CD4-positive, alpha-beta T cell (primary cell): ENCODE measurements at regions not wholly inside any gene's neighbourhood (a gene's known extent, or its start where the extent isn't known, plus 50 kb on each side); places are given as distances from the start of the nearest gene placed in this dataset.

Source experiments
- ATAC-seq: fragments of 200-7000 bp; cut with Tn5 transposase; one replicate; pipeline ENCODE4 v1.10.0; 2022; ENCODE audit warnings: mild to moderate bottlenecking; ENCODE audit not compliant: poor library complexity
- CTCF ChIA-PET: fragments of 350-600 bp; sonication (Branson Sonifier 250); formaldehyde crosslinking; loops from one replicate; lab custom pipeline; 2021; ENCODE audit warnings: antibody characterized with exemption, inconsistent platforms; lab: Charles Lee
- POLR2A ChIA-PET: fragments of 350-600 bp; sonication (Branson Sonifier 250); formaldehyde crosslinking; loops from one replicate; lab custom pipeline; 2021; ENCODE audit warnings: antibody characterized with exemption, inconsistent platforms; lab: Charles Lee
- DNase-seq, 14 experiments: peaks; one replicate each; pipeline ENCODE4 v3.0.0-alpha.2; 2013 to 2020; ENCODE audit warnings: mixed read lengths in 2 of 14
- H3K27ac ChIP-seq, 2 donors: one replicate each; pipeline versions ENCODE4 v1.5.1 to v1.7.0; 2013; ENCODE audit warnings: low read length in 2 of 2, low read depth in 1 of 2, mild to moderate bottlenecking in 1 of 2
- H3K27me3 ChIP-seq, 2 experiments: 1 replicate in 1 of 2; 2 replicates in 1 of 2; pipeline versions ENCODE4 v1.6.1 to v1.7.0; 2013; ENCODE audit warnings: low read length in 2 of 2, control low read depth in 1 of 2, mild to moderate bottlenecking in 1 of 2, moderate library complexity in 1 of 2; ENCODE audit not compliant: insufficient read depth in 2 of 2, control insufficient read depth in 1 of 2
- H3K36me3 ChIP-seq: one replicate; pipeline ENCODE4 v1.6.1; 2013; ENCODE audit warnings: low read length, control low read depth; ENCODE audit not compliant: insufficient read depth
- H3K4me1 ChIP-seq: one replicate; pipeline ENCODE4 v1.6.1; 2013; ENCODE audit warnings: low read length, control low read depth; ENCODE audit not compliant: insufficient read depth
- H3K4me3 ChIP-seq: one replicate; pipeline ENCODE4 v1.5.1; 2013; ENCODE audit warnings: mild to moderate bottlenecking, low read length, moderate library complexity
- H3K9me3 ChIP-seq, 2 experiments: 1 replicate in 1 of 2; 2 replicates in 1 of 2; pipeline versions ENCODE4 v1.6.1 to v1.7.0; 2013; ENCODE audit warnings: low read length in 2 of 2, mild to moderate bottlenecking in 2 of 2, control low read depth in 1 of 2, moderate library complexity in 1 of 2; ENCODE audit not compliant: control insufficient read depth in 1 of 2, insufficient read depth in 1 of 2
- H3K27ac Mint-ChIP-seq: one replicate; pipeline ENCODE4 v1.8.0; 2020; ENCODE audit warnings: mixed read lengths
- H3K27me3 Mint-ChIP-seq: one replicate; pipeline ENCODE4 v1.8.0; 2021; ENCODE audit warnings: mixed read lengths
- H3K36me3 Mint-ChIP-seq: one replicate; pipeline ENCODE4 v1.8.0; 2021; ENCODE audit warnings: low read depth, mixed read lengths
- H3K4me1 Mint-ChIP-seq: one replicate; pipeline ENCODE4 v1.8.0; 2021; ENCODE audit warnings: low read depth, mixed read lengths
- H3K4me3 Mint-ChIP-seq: one replicate; pipeline ENCODE4 v1.8.0; 2020; ENCODE audit warnings: mild to moderate bottlenecking, mixed read lengths
- H3K9me3 Mint-ChIP-seq: one replicate; pipeline ENCODE4 v1.8.0; 2020; ENCODE audit warnings: mixed read lengths
- intact Hi-C, 2 experiments: fragments of 100-400 bp; cut with DNase I in 1 of 2; cut with micrococcal nuclease in 1 of 2; formaldehyde crosslinking; loops; one replicate each; pipeline versions ENCODE4 v1.15.1 to v1.9.0; 2023 to 2025; cut with DNase I, micrococcal nuclease
- TF ChIP-seq, protein P1 (sequence below): fragments of 200-600 bp; IDR thresholded peaks from one replicate; pipeline ENCODE4 v1.8.0; 2022; ENCODE audit warnings: antibody characterized with exemption, mild to moderate bottlenecking

DNA sequence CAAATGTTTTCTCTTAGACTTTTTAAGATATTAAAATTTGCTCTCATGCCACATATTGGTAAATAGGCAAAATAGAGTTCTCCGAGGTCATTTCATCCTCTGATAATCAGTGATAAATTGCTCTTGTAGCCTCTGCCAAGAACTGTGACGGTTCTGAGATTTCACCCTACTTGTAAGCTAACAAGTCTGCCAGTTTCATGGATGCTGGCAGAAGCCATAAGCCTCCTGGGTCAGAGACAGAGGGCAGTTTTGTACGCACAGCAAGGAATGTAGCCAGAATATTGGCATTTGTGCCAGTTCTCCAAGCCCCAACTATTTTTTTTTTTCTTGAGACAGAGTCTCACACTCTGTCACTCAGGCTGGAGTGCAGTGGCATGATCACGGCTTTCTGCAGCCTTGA lies 945.0 kb upstream of the WWC1 start:
- Mint-ChIP-seq H3K4me1 (no peaks in the 10 kb centered on the region), H3K4me3 (no peak overlapping the region), H3K36me3 (no peaks in the 10 kb centered on the region), H3K27ac (no peak overlapping the region), H3K9me3 (no peaks in the 10 kb centered on the region), H3K27me3 (no peaks in the 10 kb centered on the region)
- intact Hi-C loops = no loop called here
- H3K36me3 ChIP-seq = no peaks in the 10 kb centered on the region
- ATAC-seq (no peak), DNase-seq (no peak)
- no peaks in the 10 kb centered on the region for H3K27me3 ChIP-seq
- H3K4me3 ChIP-seq = no peak overlapping the region
- peaks cover 0 to 3% of the 10 kb centered on the region in 2 experiments for H3K9me3 ChIP-seq
- TF ChIP-seq, protein P1, sequence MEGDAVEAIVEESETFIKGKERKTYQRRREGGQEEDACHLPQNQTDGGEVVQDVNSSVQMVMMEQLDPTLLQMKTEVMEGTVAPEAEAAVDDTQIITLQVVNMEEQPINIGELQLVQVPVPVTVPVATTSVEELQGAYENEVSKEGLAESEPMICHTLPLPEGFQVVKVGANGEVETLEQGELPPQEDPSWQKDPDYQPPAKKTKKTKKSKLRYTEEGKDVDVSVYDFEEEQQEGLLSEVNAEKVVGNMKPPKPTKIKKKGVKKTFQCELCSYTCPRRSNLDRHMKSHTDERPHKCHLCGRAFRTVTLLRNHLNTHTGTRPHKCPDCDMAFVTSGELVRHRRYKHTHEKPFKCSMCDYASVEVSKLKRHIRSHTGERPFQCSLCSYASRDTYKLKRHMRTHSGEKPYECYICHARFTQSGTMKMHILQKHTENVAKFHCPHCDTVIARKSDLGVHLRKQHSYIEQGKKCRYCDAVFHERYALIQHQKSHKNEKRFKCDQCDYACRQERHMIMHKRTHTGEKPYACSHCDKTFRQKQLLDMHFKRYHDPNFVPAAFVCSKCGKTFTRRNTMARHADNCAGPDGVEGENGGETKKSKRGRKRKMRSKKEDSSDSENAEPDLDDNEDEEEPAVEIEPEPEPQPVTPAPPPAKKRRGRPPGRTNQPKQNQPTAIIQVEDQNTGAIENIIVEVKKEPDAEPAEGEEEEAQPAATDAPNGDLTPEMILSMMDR = no peak
- POLR2A ChIA-PET = no interaction called here
- CTCF ChIA-PET = no interaction called here
- no peaks in the 10 kb centered on the region for H3K4me1 ChIP-seq
- H3K27ac ChIP-seq = no peak overlapping the region

DNA sequence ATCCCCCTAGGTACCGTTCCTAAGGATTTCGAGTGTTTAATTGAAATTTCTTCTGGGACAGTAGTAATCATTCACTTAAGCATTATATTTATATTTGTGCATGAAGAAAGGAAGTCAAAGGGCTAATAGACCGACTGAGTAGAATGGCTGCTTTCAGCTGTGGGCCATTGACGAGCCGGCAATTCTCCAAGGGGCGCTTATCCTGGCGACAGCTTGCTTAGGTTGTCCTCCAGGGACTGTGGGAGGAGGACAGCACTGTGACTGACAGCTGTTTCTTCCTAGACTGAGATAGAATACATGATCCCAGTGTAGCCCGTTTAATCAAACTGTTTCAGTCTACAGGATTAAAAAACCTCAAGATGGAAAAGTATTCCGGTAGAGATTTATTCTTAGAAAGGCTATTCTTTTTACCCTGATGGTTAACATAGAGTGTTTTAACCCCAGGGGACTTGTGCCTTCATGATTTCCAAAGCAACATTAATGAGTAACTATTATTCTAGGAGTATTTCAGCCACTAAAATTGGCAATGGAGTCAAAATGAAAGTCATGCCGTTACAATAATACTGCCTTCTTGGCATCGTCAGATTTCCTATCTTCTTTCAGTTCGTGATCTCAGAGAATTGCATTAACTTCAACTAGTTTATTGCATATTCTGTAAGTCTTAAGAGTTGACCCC lies 943.1 kb upstream of the WWC1 start:
- no peaks in the 10 kb centered on the region for H3K27me3 ChIP-seq
- no peaks in the 10 kb centered on the region for H3K36me3 ChIP-seq
- H3K27ac ChIP-seq = no peak overlapping the region
- Mint-ChIP-seq H3K36me3 (no peaks in the 10 kb centered on the region), H3K27ac (no peak overlapping the region), H3K4me1 (no peaks in the 10 kb centered on the region), H3K27me3 (no peaks in the 10 kb centered on the region), H3K9me3 (no peaks in the 10 kb centered on the region), H3K4me3 (no peak overlapping the region)
- H3K4me1 ChIP-seq = no peaks in the 10 kb centered on the region
- peaks cover 0 to under 1% of the 10 kb centered on the region in 2 experiments for H3K9me3 ChIP-seq
- ATAC-seq (no peak), DNase-seq (no peak)
- TF ChIP-seq, protein P1 = no peak
- intact Hi-C loops = no loop called here
- ChIA-PET POLR2A (no interaction called here), CTCF (no interaction called here)
- no peak overlapping the region for H3K4me3 ChIP-seq

DNA sequence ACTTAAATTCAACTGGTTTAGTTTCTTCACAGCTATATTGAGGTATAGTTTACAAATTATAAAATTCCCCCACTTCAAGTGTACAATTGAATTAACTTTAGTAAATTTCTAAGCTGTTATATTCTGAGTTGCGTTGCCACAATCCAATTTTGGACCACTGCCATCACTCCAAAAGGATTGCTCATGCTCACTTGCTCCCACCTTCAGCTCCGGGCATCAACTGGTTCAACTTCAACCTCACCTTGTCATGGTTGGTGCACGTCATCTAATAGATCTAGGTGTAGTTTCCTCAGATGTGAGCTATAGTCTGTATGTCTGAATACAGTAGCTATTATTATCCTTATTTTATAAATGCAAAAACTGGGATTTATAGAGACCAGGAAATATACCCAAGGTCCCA lies 942.5 kb upstream of the WWC1 start:
- TF ChIP-seq, protein P1 = no peak
- H3K4me1 Mint-ChIP-seq = no peaks in the 10 kb centered on the region
- H3K27me3 ChIP-seq = no peaks in the 10 kb centered on the region
- no peaks in the 10 kb centered on the region for H3K27me3 Mint-ChIP-seq
- no peak overlapping the region for H3K27ac Mint-ChIP-seq
- H3K4me1 ChIP-seq = no peaks in the 10 kb centered on the region
- no peaks in the 10 kb centered on the region for H3K36me3 ChIP-seq
- CTCF ChIA-PET = no interaction called here
- no peaks in the 10 kb centered on the region for H3K36me3 Mint-ChIP-seq
- H3K9me3 ChIP-seq = peaks cover 0 to 4% of the 10 kb centered on the region in 2 experiments
- intact Hi-C loops = no loop called here
- POLR2A ChIA-PET = no interaction called here
- no peak overlapping the region for H3K4me3 ChIP-seq
- H3K27ac ChIP-seq = no peak overlapping the region
- DNase-seq (no peak), ATAC-seq (no peak)
- H3K9me3 Mint-ChIP-seq = no peaks in the 10 kb centered on the region
- no peak overlapping the region for H3K4me3 Mint-ChIP-seq
